ENCODE measurements at regions not wholly inside any gene's neighbourhood (a gene's known extent, or its start where the extent isn't known, plus 50 kb on each side); places are given as distances from the start of the nearest gene placed in this dataset.

DNA sequence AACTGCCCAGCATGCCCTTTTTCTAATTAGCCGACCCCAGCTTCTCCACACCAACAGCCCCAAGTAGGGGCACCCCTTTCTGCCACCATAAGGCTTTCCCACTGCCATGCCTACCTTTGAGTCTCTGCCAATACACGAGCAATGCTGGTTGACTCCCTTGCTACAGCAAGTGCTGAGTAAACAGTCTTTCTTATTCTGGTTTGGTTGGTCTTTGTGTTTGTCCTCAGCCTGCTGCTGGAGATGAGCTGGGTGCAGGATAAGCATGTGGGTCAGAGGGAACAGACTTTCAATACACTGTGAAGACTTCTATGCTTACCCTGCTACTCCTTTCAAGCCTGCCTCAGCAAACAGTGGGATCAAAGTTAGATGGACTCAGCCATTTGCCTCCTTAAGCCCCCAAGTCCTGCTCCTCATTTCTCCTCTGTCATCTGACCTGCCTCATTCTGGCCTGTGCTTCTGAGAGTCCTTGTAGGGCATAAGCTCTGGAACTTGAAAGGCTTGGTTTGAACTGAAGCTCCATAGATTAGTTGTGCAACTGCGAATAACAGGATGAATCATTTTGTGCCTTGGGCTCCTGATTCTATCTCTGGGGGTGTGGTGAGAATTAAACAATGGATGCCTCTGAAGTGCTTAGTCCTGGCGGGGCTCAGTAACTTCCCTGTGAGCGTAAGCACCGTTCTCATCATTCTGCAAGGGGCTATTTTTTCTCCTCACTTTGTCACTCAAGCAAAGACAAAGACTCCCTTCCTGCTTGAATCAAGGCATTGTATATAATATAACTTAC lies 533.8 kb upstream of the DPP6 start:
- TF ChIP-seq, protein P1, sequence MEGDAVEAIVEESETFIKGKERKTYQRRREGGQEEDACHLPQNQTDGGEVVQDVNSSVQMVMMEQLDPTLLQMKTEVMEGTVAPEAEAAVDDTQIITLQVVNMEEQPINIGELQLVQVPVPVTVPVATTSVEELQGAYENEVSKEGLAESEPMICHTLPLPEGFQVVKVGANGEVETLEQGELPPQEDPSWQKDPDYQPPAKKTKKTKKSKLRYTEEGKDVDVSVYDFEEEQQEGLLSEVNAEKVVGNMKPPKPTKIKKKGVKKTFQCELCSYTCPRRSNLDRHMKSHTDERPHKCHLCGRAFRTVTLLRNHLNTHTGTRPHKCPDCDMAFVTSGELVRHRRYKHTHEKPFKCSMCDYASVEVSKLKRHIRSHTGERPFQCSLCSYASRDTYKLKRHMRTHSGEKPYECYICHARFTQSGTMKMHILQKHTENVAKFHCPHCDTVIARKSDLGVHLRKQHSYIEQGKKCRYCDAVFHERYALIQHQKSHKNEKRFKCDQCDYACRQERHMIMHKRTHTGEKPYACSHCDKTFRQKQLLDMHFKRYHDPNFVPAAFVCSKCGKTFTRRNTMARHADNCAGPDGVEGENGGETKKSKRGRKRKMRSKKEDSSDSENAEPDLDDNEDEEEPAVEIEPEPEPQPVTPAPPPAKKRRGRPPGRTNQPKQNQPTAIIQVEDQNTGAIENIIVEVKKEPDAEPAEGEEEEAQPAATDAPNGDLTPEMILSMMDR (IDR thresholded peaks at IDR 0.05; ENCODE audit: low read length, missing control alignments), result no peak
- no peak for DNase-seq (ENCODE audit: low read depth)
- H3K4me3 ChIP-seq (replicated peaks; ENCODE audit: low read depth, low read length), result no peak overlapping the region

DNA sequence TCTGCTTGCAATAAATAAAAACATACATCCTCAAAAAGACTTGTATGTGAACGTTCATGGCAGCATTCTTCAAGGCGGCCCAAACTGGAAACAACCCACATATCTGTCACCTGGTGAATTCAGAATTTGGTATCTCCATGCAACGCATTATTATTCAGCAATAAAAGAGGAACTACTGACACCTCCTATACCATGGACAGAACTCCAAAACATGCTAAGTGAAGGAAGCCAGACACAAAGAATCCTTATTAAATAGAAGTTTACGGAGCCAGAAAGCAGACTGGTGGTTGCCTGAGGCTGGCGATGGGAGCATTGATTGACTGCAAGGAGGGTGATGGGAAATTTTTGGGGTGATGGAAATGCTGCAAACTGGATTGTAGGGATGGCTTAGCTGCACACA lies 530.8 kb upstream of the DPP6 start:
- no peak for DNase-seq (ENCODE audit: low read depth)
- TF ChIP-seq, protein P1 (IDR thresholded peaks at IDR 0.05; ENCODE audit: low read length, missing control alignments), result no peak
- no peak overlapping the region for H3K4me3 ChIP-seq (replicated peaks; ENCODE audit: low read depth, low read length)

DNA sequence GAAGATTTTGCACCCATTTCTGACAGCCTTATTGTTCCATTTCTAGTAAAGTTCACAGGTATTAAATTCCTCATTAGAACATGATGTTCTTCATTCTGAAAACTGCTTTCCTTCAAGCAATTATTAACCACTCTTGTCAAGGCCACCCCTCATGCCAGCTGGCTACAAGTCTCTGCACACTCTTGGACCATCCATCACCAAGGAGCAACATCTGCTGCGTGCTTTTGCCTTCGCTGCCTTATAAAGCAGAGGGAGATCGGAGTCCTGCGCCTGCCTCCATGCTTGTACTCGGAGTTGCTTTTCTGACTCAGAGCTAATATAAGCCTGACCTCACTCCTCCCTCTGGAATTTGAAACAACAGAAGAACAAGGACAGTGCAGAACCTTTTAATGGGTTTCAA lies 529.9 kb upstream of the DPP6 start:
- no peak for DNase-seq (ENCODE audit: low read depth)
- TF ChIP-seq, protein P1 (IDR thresholded peaks at IDR 0.05; ENCODE audit: low read length, missing control alignments), result no peak
- no peak overlapping the region for H3K4me3 ChIP-seq (replicated peaks; ENCODE audit: low read depth, low read length)

DNA sequence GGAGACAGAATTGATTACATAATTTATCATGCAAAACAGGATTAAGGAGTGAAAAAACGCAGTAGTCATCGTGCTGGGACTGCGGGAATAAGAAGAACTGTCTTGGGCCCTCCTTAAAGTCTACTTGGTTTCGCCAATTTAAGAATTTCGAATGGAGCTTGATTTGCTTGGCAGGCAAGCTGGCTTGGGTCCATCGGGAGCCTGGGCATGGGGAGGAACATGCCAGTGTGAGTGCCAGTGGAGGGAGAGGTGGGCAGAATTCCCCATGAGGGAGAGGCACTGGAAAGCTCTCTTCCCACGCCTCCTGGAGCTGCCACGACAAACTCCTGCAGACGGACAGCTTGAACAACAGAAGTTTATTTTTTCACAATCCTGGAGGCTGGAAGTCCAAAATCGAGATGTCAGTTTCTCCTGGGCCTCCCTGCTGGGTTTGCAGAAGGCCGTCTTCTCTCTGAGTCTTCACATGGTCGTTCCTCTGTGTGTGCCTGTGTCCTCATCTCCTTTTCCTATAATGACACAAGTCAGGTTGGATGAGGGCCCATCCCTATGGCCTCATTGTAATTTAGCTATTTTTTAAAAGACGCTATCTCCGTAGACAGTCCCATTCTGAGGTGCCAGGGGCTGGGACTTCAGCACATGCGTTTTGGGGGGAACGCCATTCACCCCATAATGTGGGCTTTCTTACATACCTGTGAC lies 528.7 kb upstream of the DPP6 start:
- DNase-seq (ENCODE audit: low read depth), result no peak
- TF ChIP-seq, protein P1 (IDR thresholded peaks at IDR 0.05; ENCODE audit: low read length, missing control alignments), result no peak
- H3K4me3 ChIP-seq (replicated peaks; ENCODE audit: low read depth, low read length), result no peak overlapping the region

DNA sequence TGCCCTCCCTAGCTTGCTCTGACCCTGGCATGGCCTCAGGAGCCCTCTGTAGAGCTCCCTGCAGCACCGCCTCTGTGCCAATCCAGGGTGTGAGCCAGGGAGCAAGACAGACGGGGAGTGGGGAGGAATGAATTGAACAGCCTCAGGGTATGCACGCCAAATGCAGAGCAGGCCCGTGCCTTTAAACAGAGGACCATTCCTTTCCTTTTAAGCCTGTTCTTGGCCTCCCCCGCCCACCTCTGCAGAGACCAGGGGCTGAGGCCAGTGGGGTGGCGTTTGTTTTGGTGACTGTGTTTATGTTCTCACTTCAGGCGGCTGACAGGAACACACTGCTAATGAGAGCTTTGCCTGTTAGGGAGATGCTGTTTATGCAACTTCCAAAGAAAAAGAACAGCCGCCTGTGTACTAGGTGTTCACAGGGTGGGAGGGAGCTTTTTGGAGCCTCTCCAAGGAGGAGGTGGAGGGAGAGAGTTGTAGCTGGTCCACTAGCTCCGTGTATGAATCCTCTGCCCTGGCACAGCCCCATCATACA lies 528.1 kb upstream of the DPP6 start:
- no peak overlapping the region for H3K4me3 ChIP-seq (replicated peaks; ENCODE audit: low read depth, low read length)
- no peak for DNase-seq (ENCODE audit: low read depth)
- TF ChIP-seq, protein P1 (IDR thresholded peaks at IDR 0.05; ENCODE audit: low read length, missing control alignments), result no peak

DNA sequence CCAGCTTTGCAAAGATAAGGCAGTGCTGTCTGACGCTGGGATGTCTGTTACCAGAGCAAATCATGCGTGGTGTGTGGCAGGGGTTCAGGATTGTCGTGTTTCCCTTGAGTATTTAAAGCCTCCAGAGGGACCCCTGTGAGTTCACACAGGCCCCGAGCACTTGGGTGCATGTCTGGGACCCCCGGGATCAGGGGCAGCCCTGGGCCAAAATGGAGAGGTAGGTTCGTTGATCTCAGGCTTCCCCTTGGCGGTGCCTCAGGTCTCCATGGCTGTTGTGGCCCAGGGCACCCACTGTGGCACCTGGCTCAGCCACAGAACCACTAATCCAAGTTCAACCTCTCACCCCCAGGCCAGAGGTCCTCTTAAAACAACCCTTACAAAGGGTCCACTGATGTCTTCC lies 523.1 kb upstream of the DPP6 start:
- TF ChIP-seq, protein P1 (IDR thresholded peaks at IDR 0.05; ENCODE audit: low read length, missing control alignments), result no peak
- H3K4me3 ChIP-seq (replicated peaks; ENCODE audit: low read depth, low read length), result no peak overlapping the region
- DNase-seq (ENCODE audit: low read depth), result no peak

All from fibroblast of pulmonary artery (primary cell).